Subcutaneous abdominal adipose tissue (tissue), 5 donors: ENCODE measurements at regions not wholly inside any gene's neighbourhood (a gene's known extent, or its start where the extent isn't known, plus 50 kb on each side); places are given as distances from the start of the nearest gene placed in this dataset.

Experiments
- H3K27ac ChIP-seq: one replicate; pipeline ENCODE4 v1.7.0; 2013; ENCODE audit warnings: low read depth, mild to moderate bottlenecking, inconsistent platforms, low read length, moderate library complexity
- H3K27me3 ChIP-seq, 5 donors: one replicate each; pipeline ENCODE4 v1.7.0; 2013; ENCODE audit warnings: low read length in 5 of 5, inconsistent platforms in 1 of 5; ENCODE audit not compliant: control insufficient read depth in 5 of 5, insufficient read depth in 4 of 5
- H3K36me3 ChIP-seq, 5 donors: one replicate each; pipeline ENCODE4 v1.7.0; 2013; ENCODE audit warnings: low read length in 5 of 5; ENCODE audit not compliant: control insufficient read depth in 5 of 5, insufficient read depth in 5 of 5
- H3K4me1 ChIP-seq, 5 donors: one replicate each; pipeline ENCODE4 v1.7.0; 2013; ENCODE audit warnings: low read length in 5 of 5, mild to moderate bottlenecking in 3 of 5, moderate library complexity in 1 of 5; ENCODE audit not compliant: control insufficient read depth in 5 of 5, insufficient read depth in 5 of 5
- H3K4me3 ChIP-seq, 5 donors: one replicate each; pipeline ENCODE4 v1.7.0; 2013; ENCODE audit warnings: low read length in 5 of 5, low read depth in 1 of 5
- H3K9ac ChIP-seq, 5 donors: one replicate each; pipeline ENCODE4 v1.7.0; 2013; ENCODE audit warnings: low read length in 5 of 5, mild to moderate bottlenecking in 4 of 5, moderate library complexity in 3 of 5
- H3K9me3 ChIP-seq, 5 donors: one replicate each; pipeline ENCODE4 v1.7.0; 2013; ENCODE audit warnings: low read length in 5 of 5; ENCODE audit not compliant: control insufficient read depth in 5 of 5
- donor health status: healthy.
- donor health status: healthy.
- donor health status: healthy.
- donor health status: healthy.
- donor health status: healthy.

- Histone ChIP-seq H3K9me3 (peaks cover 0 to 4% (median 0%) of the 10 kb centered on the region in 5 donors), H3K27me3 (no peaks in the 10 kb centered on the region), H3K9ac (no peak overlapping the region), H3K4me1 (no peaks in the 10 kb centered on the region), H3K27ac (no peak overlapping the region), H3K36me3 (no peaks in the 10 kb centered on the region), H3K4me3 (no peak overlapping the region)
Observed at GRCh38 chr12:125650587-125650986, 585.4 kb downstream of the AACS start.

- H3K9me3 ChIP-seq = peaks cover 0 to 4% (median 0%) of the 10 kb centered on the region in 5 donors
- H3K9ac ChIP-seq = no peak overlapping the region
- H3K27ac ChIP-seq = no peak overlapping the region
- H3K27me3 ChIP-seq = no peaks in the 10 kb centered on the region
- H3K4me1 ChIP-seq = no peaks in the 10 kb centered on the region
- H3K4me3 ChIP-seq = no peak overlapping the region
- H3K36me3 ChIP-seq = no peaks in the 10 kb centered on the region
Observed at GRCh38 chr12:125651625-125652024, 586.4 kb downstream of the AACS start.

DNA sequence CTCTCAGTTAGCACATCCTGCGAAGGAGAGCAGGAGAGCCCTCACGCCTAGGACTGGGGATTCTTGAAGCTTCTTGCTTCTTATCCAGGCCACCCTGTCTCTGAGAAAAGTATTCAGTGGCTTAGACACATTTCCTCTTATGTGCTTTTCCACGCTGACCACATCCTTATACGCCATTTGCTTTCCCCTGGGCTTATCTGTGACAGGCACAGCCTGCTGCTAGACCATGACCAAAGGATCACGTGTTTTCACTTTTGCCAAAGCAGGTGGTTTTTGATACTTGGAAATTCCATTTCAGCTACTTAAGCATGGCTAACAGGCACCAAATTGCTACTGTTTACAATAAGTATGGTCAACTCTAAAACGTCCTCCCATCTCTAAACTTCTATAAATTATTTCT is 587.4 kb downstream of the AACS start:
- Histone ChIP-seq H3K9me3 (peaks cover 0 to 4% (median 0%) of the 10 kb centered on the region in 5 donors), H3K4me3 (no peak overlapping the region), H3K9ac (no peak overlapping the region), H3K27ac (no peak overlapping the region), H3K27me3 (no peaks in the 10 kb centered on the region), H3K36me3 (no peaks in the 10 kb centered on the region), H3K4me1 (no peaks in the 10 kb centered on the region)

GRCh38 chr12:125657681-125658080 is 592.4 kb downstream of the AACS start:
- H3K36me3 ChIP-seq = no peaks in the 10 kb centered on the region
- no peaks in the 10 kb centered on the region for H3K9me3 ChIP-seq
- H3K27ac ChIP-seq = no peak overlapping the region
- H3K9ac ChIP-seq = no peak overlapping the region
- H3K27me3 ChIP-seq = no peaks in the 10 kb centered on the region
- H3K4me1 ChIP-seq = no peaks in the 10 kb centered on the region
- no peak overlapping the region for H3K4me3 ChIP-seq

DNA sequence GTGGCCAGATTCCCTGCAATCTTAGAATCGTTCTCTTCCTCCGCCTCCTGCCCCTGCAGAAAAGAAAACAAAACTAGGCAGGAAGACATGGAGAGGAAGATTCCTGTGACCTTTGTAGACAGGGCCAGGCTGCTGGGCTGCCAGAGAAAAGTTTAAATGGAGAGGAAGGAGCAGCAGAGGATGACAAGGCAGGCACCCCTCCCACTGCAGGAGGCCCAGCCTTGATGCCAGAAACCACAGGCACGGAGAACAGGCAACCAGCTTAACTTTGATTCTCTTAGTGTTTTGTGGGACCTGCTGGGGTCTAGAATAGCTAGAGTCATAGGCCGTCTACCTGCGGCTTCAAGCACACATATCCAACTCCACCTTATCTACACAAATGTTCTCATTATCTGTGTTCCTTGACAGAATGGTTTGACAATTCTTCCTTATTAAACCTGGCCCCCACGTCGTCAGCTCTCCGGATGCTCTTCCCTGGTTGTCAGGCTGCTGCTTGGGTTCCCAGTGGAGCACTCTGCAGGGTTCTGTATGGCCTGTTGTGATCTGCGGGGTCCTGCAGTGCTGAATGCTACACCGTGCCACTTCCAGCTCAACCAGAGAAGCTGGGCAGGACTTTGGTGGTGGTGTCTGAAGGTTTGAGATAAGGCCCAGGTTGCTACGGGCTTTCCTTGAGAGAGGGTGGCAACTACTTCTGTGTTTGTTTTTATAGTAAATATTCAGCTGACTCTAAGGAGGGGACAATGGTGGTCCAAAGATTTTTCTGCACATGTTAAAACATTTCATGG is 609.5 kb downstream of the AACS start:
- no peaks in the 10 kb centered on the region for H3K27me3 ChIP-seq
- H3K9ac ChIP-seq = no peak overlapping the region
- no peak overlapping the region for H3K27ac ChIP-seq
- H3K4me1 ChIP-seq = no peaks in the 10 kb centered on the region
- no peaks in the 10 kb centered on the region for H3K36me3 ChIP-seq
- peaks cover 0 to 19% (median under 1%) of the 10 kb centered on the region in 5 donors for H3K9me3 ChIP-seq
- no peak overlapping the region for H3K4me3 ChIP-seq

DNA sequence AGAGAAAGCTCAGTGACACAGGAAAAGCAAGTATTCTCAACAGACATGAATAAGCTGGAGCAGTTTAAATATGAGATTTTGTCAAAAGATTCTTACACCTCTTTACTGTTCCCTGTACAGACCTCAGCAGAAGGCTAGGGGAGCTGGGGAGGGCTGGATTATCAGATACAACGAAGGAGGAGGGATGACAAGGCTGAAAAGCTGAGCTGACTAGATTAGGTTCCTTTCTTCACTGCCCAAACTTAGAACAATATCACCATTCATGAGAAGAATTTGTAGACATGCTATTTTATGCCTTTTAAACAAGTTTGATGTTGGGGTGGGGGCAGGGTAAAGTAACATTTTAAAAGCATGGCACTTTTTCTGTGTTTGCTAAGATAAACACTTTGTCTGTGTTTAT is 611.1 kb downstream of the AACS start:
- Histone ChIP-seq H3K4me3 (no peak overlapping the region), H3K9me3 (peaks cover 0 to 19% (median 4%) of the 10 kb centered on the region in 5 donors), H3K27ac (no peak overlapping the region)

GRCh38 chr12:125677829-125678228 is 612.6 kb downstream of the AACS start:
- H3K4me1 ChIP-seq = no peaks in the 10 kb centered on the region
- peaks cover 0 to 19% (median 4%) of the 10 kb centered on the region in 5 donors for H3K9me3 ChIP-seq
- H3K9ac ChIP-seq = no peak overlapping the region
- no peak overlapping the region for H3K27ac ChIP-seq
- no peaks in the 10 kb centered on the region for H3K36me3 ChIP-seq
- no peaks in the 10 kb centered on the region for H3K27me3 ChIP-seq
- H3K4me3 ChIP-seq = no peak overlapping the region

More for the DNA sequence above, 611.1 kb downstream of the AACS start:
- no peaks in the 10 kb centered on the region for H3K36me3 ChIP-seq
- H3K27me3 ChIP-seq = no peaks in the 10 kb centered on the region
- no peak overlapping the region for H3K9ac ChIP-seq
- H3K4me1 ChIP-seq = no peaks in the 10 kb centered on the region

GRCh38 chr12:125678589-125678993 is 613.4 kb downstream of the AACS start:
- peaks cover 0 to 19% (median 4%) of the 10 kb centered on the region in 5 donors for H3K9me3 ChIP-seq
- H3K9ac ChIP-seq = no peak overlapping the region
- no peaks in the 10 kb centered on the region for H3K27me3 ChIP-seq
- H3K36me3 ChIP-seq = no peaks in the 10 kb centered on the region
- no peak overlapping the region for H3K4me3 ChIP-seq
- no peak overlapping the region for H3K27ac ChIP-seq
- H3K4me1 ChIP-seq = no peaks in the 10 kb centered on the region

DNA sequence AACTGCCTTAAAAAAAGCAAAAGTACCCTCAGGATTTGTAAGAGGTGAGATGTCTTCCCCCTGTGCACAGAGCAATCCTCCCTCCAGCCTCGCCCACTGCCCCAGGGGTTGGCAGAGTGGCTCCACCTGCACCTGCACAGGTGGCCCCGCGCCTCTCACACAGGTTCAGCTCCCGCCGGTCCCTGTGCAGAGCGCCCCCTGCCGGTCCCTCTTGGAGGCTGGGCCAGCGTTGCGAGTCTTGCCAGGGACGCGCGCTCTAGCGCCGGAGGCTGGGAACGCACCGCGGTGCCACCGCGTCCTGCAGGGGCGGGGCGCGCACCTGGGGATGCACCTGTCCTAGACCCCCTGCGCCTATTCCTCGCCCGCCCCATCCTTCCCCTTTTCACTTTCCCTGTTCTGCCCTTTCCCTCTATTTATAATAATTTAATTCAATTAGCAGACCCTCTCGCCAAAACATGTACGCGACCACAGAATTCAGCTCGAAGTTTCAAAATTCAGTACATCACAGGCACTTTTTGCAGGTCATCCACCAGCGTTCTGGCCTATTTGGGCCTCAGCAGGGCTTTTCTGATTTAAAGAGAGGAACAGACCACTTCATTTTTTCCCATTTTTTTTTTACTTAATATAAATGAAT is 618.6 kb downstream of the AACS start:
- Histone ChIP-seq H3K27me3 (peaks cover 0 to 16% (median 7%) of the 10 kb centered on the region in 5 donors), H3K4me3 (no peak overlapping the region), H3K27ac (no peak overlapping the region), H3K9me3 (peaks cover 0 to 7% (median 0%) of the 10 kb centered on the region in 5 donors), H3K9ac (no peak overlapping the region), H3K36me3 (no peaks in the 10 kb centered on the region), H3K4me1 (no peaks in the 10 kb centered on the region)

DNA sequence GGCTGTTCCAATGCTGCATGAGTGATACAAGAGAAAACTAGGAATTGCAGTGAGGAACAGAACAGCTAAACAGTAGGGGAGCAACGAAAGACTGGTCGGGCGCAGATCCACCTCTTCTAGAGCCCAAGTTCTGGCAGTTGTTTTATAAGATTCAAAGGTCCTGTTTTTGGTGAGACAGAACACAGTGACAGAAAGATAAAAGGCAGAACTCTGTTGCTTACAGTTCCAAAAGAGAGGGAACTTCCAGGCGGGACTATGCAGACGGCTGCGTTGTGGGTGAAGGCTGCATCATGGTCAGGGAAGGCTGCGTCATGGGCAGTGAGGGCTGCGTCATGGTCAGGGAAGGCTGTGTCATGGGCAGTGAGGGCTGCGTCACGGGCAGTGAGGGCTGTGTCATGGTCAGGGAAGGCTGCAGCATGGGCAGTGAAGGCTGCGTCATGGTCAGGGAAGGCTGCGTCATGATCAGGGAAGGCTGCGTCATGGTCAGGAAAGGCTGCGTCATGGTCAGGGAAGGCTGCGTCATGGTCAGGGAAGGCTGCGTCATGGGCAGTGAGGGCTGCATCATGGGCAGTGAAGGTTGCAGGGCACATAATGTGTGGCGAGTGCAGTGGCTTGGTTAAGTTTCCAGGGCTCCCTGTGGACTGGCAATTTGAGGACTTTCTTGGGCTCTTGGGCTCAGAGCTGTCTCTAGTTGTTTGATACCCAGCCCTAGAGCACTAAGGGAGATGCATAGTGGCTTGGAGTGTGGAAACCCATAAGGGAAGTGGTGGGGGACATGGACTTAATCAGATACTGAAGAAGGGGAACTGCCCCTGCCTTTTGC is 619.9 kb downstream of the AACS start:
- H3K27ac ChIP-seq = no peak overlapping the region
- H3K4me1 ChIP-seq = no peaks in the 10 kb centered on the region
- peaks cover 0 to 21% (median 7%) of the 10 kb centered on the region in 5 donors for H3K27me3 ChIP-seq
- no peak overlapping the region for H3K9ac ChIP-seq
- no peaks in the 10 kb centered on the region for H3K36me3 ChIP-seq
- peaks cover 0 to 3% (median 0%) of the 10 kb centered on the region in 5 donors for H3K9me3 ChIP-seq
- no peak overlapping the region for H3K4me3 ChIP-seq
